ENCODE measurements at regions not wholly inside any gene's neighbourhood (a gene's known extent, or its start where the extent isn't known, plus 50 kb on each side); places are given as distances from the start of the nearest gene placed in this dataset.

DNA sequence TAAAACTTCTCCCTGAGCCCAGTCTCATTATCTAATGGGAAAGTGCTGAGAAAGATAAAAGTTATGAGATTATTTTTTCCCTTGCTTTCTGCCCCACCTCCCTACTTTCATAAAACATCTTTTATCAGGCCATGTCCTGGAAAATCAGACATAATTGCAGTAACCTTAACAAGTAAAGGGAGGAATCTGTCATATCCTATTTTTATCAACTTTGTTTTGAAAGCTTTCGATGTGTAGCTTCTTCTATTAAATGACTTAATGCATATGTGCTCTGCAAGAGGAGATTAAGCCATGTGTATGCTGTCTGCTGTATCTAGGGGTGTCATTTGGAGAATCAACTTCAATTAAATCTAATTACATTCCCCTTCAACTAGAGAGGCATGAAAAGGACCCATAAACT lies 408.9 kb downstream of the CBLN4 start:
- no peak for DNase-seq

DNA sequence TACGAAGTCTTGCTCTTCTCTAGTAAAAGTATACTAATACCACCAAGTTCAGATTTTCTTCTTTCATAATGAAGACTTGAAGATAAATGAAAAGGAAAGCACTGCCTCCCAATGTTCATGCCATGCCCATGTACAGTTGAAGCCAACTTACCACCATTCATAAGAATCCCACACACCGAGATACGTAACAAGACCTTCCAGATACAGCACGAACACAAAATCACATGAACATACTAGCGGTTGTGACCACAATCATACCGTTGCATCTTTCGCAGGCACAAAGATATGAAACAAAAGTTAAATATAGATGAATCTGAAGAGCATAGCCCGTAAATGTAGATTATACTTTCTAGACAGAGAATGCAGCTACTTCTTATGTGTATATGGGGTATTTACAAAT lies 412.5 kb downstream of the CBLN4 start:
- no peak for DNase-seq

DNA sequence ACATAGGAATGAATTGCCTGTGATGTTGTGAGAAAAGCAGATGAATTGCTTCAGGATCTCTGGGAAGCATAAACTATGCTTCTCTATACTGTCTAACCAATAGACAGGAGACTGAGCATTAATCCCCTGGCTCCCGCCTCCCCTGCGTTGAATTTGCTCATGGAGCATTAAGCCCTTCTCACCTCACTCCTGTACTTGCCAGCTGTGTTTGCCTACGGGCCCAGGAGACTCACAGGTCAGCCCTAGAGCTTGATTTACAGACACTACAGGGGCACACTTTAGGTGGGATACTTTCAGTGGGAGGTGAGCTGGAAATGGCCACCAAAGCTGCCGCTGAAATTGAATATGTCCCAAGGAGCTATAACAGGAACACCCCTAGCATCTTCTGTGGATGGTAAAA lies 418.7 kb downstream of the CBLN4 start:
- peak; percentile 28 for DNase-seq

DNA sequence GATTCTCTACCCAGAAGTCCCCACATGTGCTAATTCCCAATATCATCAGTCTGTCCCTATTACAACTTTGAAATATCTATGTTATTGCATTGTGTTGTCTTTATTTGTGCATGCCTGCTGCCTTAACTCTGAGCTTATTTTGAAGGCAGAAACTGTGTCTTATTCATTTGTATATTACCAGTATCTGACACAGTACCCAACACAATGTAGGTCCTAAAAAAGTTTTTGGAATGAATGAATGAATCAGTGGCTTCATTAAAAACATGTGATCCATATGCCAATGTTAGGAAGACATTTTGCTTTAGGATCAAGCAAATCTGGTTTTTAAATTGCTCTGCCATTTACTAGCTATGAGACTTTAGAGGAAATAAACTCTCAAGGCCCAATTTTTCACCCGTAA lies 420.4 kb downstream of the CBLN4 start:
- DNase-seq: no peak

DNA sequence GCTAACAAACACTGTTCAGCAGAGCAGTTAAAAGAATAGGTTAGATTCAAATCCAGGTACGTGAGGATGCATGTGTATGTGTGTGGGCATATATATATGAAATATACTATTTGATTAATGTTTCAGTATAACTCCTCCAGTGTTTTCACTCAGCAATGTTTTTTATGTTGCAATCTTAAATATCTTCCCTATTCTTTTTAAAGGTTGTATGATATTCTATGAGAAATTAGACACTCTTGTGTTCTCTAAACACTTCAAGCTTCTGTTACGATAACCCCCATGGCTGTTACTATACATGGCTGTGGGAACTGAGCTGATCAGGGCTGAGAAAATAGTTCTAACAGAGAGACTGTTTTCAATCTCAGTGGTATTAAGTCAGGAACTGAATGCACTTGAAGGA lies 421.0 kb downstream of the CBLN4 start:
- DNase-seq: no peak

DNA sequence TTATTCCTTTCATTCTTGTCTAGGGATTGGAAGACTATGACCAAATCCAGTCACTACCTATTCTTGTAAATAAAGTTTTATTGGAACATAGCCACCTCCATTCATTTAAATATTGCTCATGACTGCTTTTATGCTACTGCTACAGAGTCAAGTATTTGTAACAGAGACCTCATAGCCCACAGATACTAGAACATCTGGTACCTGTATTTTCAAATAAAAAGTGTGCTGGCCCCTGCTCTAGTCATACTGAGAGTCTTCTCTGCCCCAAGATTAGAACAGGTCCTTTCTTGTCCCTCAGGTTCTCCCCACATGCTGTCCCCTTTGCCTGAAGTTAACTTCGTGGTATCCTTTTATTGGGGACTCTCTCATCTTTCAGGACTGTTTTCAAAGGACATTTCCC lies 422.3 kb downstream of the CBLN4 start:
- no peak for DNase-seq

DNA sequence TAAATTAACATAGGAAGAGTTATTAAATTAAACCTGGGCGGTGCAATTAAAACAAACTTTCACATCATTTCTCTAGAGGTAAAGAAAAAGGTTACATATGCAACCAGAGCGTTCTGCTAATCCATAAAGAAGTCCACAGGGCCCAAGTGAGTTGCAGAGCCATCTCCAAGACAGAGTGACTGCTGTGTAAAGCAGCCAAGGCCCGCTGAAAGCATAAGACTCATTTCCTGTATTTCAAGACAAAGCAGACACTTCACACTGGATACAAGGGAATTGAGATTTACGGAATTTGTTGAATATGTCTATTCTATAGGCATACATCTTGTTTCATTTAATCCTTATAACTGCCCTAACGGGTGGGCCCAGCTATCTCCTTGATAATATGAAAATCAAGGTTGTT lies 422.8 kb downstream of the CBLN4 start:
- no peak for DNase-seq

DNA sequence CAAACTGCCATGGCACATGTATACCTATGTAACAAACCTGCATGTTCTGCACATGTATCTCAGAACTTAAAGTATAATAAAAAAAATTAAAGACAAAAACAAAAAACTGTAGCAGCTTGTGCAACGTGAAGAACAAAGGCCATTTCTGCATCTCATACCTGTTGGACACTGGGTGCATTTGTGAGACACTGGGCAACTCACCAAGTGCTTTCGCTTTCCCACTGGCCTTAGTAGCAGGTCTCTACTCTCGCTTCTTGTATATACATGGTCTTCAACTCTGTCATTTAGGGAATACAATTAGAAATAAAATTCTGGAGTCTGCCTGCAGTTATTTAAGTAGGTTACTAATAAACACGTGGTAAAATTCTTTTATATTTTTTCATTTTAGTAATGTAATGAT lies 423.8 kb downstream of the CBLN4 start:
- no peak for DNase-seq

DNA sequence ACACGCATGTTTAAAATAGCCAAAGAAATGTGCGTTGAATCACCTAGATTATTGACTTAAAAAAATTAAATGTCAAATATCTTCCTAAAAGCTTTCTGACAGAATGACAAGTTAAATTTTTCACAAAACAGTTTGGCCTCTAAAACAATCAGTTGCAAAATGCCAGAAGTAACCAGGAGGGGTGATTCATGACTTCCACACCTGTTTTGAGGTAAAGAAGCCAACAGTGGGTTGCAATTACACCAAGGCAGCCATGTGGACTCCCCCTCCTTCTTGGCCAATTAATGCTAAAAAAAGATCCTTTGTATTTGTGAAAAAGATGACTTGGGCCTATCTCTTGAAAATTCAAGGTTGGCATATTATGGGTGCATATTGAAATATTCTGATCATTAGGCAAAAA lies 424.8 kb downstream of the CBLN4 start:
- DNase-seq: no peak

DNA sequence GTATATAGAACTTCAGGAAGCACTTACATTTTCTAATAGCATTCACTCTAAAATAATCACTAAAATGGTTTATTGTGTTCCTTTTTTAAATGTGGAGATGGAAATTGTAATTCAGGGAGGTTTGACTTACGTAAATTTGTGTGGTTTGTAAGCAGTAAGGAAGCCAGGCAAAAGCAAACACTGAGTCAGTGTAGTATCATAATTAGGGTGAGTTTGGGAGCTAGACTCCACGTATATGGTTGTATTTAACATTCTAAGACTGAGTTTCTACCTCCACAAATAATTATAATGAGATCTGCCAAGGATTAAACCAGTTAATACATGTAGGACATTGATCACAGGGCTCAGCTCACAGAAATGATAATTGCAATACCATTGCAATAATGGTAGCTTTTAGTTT lies 425.5 kb downstream of the CBLN4 start:
- no peak for DNase-seq

DNA sequence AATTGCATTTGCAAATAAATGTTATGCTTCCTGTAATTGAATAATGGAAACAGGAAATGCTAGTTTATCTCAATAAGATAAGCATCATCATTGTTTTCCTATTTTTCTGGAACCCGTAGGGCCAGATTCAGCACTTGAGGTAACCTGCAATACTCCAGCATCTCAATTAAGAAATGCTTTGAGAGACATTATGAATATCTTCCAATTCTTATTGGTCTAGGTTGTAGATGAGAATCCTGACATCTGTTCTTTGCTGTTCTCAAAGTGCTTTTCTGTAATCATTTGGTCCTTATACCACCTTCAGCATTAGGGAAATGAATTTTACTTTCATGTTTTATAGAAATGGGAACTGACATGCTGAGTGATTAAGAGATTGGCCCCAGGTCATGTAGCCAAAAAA lies 428.3 kb downstream of the CBLN4 start:
- DNase-seq: no peak

DNA sequence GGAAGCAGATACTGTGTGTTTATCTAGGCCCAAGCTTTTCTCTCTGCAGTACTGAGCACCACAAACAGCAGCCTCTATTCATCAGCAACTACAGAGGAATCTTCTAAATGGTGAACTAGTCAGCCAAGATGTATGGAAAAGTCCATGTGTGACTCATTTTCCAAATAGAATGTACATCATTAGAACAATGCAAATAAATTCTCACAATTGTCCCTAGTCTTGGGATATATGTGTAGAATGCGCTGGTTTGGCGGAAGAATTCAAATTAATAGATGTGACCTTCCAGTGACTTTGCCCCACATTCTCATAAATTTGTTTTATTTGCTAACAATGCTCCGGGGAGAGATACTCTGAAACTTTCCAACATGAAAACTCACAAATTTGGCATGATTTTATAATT lies 436.2 kb downstream of the CBLN4 start:
- DNase-seq: no peak

DNA sequence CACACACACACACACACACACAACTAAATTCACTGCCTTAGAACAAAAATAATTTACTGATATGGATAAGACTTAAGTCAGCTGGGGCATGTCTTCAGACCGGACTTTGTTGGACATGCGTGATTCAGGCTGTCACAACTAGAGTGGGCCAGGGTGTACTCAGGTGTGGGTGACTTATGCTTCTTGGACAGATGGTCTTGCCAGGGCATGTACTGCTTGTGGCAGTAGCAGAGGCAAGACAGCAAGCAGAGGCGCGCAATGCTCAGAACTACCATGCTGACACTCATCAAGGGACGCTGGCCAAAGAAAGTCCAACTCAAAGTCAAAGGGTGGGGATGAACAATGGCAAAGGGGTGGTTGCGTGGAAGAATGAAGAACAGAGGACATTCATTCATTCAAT lies 437.5 kb downstream of the CBLN4 start:
- no peak for DNase-seq

DNA sequence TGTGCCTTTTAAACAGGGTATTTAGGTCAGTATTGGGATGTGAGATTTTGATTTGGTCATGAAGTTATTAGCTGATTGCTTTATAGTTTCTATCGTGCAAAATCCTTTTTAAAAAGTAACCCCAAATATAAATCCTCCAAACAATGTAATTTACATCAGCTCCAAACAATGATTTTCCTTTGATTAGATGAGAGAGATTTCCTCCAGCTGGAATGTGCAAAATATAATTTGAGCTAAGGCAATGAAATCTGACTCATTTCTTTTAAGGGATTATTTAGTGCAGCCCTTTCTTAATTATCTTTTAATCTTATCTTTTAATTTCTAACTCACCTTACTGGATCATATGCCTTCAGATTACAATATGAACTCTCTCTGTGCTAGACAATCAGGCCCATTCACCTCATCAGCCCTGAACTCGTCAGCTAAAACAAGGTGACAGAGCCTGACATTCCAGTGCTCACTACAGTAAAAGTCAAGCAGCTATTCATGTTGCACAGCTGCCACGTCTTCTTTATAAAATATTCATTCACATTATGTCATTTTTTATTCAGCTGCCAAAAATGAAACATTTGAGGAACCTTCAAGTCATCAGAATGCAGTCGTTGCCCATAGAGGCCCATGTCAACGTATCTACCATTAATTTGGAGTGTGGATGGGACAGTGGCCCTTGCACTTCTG lies 440.1 kb downstream of the CBLN4 start:
- DNase-seq: no peak

DNA sequence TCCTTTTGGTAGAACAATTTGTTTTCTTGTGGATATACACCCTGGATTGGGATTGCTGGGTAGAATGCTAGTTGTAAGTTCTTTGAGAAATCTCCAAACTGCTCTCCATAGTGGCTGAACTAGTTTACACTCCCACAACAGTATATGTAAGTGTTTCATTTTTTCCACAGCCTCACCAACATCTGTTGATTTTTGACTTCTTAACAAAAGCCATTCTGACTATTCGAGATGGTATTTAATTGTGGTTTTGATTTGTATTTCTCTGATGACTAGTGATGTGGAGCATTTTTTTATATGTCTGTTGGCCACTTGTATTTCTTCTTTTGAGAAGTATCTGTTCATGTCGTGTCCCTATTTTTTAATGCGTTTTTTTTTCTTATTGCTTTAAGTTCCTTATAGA lies 444.1 kb downstream of the CBLN4 start:
- no peak for DNase-seq

DNA sequence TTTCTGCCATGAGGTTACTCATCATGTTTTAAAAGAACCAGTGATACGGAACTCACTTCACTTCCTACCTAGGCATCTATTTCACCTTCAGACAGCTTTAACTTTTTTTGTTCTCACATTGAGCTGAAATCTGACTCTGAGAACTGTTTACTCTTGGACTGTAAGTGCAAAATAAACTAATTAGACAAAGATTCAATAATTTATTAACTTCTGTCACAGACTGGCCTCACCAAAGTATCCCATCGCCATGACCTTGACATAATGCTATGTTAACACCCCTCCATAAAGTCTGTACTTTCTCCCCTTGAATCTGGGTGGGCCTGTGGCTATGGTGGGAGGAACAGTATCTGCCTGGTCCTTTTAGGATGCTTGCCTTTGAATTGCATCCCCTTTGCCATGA lies 448.1 kb downstream of the CBLN4 start:
- no peak for DNase-seq

DNA sequence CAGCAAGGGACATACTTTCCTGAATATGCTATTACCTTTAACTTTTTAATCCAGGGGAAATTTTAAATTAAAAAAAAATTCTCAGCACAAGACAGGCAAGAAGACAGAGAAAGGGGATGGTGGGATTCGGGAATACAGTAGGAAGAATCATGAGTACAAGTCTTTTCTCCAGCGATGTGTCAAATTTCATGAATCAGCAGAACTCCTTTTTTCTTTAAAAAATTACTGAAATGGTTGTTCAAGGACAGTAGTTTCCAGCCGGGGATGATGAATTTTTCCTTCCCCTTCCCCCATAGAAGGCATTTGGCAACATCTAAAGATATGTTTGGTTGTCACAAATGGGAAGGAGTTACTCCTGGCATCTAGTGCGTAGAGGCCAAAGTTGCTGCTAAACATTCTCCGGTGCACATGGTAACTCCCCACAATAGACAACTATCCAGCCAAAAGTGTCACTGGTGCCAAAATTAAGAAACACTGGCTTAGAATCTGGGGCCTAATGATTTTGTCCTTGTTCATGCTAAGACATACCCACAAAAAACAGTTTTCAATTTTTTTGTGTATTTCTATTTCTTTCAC lies 450.2 kb downstream of the CBLN4 start:
- no peak for DNase-seq

DNA sequence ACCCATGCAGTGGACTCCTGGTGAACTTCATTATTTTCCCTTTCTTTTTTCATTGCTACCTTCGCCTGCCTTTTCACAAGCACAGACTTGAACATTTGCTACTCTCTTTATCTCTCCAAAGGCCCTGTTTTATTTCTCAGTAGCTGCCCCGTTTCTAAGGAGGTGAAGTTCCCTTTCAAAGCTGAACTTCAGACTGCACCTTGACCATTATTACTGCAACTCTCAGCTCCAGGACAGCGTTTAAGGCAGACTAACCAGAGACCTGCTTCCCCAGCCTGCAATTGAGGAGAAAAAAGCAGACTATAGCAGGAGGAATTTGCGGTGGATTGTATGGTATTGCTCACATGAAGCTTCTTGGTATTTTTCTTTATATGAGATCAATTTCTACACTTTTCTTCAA lies 460.7 kb downstream of the CBLN4 start:
- DNase-seq: no peak

DNA sequence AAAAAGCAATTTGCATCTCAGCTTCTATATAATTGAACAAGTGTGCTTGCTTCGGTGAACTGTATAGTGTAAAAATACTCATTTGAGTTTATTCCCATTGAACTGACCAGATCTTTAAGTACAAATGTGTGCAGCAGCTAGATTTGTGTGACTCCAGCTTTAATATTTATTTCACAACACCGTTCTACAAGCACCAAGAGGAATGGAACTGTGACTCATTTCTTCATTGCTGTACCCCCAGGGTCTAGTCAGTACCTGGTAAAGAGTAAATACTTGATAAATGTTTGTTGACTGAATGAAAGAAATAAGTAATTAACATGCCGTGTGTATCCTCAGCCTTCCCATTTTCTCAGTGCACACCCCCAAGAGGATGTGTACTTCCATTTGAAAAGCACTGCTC lies 464.8 kb downstream of the CBLN4 start:
- DNase-seq: no peak

DNA sequence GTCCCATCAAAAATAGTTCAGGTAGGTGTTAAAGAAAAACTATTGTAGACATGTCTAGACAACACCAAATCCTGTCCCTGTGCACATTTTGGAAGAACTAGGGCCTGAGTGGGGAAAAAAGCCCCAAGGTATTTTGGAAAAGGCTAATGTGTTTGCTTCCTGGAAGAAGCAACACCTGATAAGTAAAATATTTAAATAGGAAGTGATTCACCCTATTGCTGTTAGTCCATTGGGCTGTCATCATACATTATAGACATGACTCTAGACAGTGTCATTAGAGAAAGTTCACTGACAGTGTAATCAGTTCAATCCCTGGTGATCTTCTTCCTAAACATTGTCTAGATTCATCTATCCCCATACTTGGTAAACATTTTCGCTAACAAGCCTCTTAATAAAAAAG lies 465.3 kb downstream of the CBLN4 start:
- no peak for DNase-seq

DNA sequence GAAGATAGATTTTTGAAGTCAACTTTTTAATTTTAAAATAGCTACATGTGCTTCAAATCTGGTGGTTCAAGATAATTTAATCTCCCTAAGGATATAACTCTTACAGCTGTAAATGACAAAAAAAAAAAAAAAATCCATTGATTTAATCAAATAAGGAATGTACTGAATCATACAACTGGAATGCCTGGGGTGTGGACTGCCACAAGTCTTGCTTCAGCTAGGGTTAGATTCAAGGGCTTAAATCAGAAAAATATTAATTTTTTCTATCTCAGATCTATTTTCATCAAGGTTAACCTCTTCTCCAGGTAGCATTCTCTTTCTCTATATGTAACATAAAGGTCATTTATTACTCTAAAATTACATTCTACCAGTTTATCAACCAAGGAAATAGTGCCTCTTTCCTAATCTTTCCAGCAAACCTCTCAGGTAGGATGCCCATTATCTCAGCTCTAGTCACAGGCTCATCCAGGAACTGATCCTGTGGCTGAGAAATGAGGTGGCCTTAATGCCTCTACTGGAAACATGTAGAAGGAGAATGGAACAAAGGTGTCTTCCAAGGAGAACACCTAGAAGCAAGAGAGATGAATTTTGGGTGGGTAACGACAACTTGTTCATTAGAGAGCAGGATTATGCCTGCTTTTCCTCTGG lies 466.9 kb downstream of the CBLN4 start:
- no peak for DNase-seq

DNA sequence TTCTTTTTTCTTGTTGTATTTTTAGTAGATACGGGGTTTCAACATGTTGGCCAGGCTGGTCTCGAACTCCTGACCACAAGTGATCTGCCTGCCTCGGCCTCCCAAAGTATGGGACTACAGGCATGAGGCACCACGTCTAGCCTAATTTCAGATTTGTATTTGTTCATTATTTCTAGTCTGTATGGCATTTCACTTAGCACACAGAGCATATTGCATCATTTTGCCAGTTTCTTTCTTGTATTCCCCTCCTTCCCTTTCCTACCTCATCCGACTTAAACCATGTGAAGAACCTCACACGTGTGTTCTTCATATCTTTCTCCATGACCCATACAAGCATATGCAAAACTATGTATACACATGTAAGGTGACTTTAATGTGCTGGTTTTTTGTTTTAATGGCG lies 470.0 kb downstream of the CBLN4 start:
- no peak for DNase-seq

DNA sequence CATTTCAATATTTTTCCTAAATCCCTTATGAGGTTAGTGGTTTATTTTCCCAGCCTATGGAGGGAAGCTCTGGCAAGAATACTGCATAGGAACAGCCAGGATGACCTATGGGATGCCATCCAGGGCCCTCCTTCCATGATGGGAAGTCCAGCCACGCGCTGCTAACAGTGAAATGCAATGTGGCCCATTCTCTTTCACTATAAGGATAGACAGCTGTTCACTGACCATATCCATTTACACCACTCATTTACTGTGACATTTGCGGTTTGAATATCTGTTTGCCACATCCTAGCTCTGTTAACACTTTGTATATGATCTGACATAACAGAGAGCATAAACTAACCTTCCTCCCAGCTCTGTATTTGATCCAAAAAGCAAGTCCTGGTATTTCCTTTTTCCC lies 471.7 kb downstream of the CBLN4 start:
- no peak for DNase-seq

DNA sequence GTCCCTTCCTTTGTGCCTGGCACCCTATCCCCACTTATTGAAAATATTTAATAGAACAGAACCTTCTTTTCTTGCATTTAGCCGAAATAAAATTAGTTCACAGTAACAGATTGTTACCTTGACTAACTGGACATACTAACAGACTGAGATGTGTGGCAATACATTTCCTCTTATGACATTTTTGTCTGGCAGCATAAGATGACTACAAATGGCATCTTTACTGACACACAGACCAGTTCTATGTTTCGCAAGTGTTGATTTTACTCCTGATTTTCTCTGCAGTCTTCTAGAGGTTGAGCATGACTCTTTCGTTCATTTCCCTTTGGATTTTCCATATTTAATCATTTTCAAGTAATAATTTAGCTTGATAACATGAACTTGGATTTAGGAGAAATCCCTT lies 474.6 kb downstream of the CBLN4 start:
- DNase-seq: no peak

Measured in right kidney (tissue), 1 donor.